ENCODE measurements at regions not wholly inside any gene's neighbourhood (a gene's known extent, or its start where the extent isn't known, plus 50 kb on each side); places are given as distances from the start of the nearest gene placed in this dataset.

DNA sequence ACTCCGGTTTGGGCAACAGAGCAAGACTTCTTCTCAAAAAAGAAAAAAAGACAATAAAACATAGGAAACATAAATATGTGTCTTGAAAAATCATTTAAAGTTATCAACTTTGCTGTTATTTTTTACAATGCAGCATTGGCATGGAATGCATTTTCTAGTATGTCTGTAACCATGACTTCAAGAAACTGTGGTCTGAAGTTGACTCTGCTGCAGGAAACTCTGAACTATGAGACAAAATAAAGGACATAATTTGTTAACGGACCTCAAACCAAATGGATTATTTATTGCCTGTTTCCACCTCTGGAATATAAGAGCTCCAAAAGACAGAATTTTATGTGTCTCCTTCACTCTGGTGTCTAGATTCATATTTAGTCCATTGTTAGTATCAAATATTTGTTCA, 79.1 kb downstream of the TRIB2 start:
- Histone ChIP-seq H3K27ac (ENCODE audit: low read depth, low read length) (no peak overlapping the region), H3K27me3 (ENCODE audit: control insufficient read depth in 5 of 5, insufficient read depth in 4 of 5, low read length in 5 of 5) (no peaks in the 10 kb centered on the region), H3K9me3 (ENCODE audit: control insufficient read depth in 5 of 5, low read length in 5 of 5) (no peaks in the 10 kb centered on the region), H3K4me3 (ENCODE audit: low read depth in 1 of 5, low read length in 5 of 5) (no peak overlapping the region), H3K36me3 (ENCODE audit: control insufficient read depth in 5 of 5, insufficient read depth in 5 of 5, low read length in 5 of 5) (no peaks in the 10 kb centered on the region), H3K9ac (ENCODE audit: low read length in 5 of 5) (no peak overlapping the region), H3K4me1 (ENCODE audit: control insufficient read depth in 5 of 5, insufficient read depth in 5 of 5, low read length in 5 of 5) (peaks cover 0 to 18% (median 6%) of the 10 kb centered on the region in 5 donors)

DNA sequence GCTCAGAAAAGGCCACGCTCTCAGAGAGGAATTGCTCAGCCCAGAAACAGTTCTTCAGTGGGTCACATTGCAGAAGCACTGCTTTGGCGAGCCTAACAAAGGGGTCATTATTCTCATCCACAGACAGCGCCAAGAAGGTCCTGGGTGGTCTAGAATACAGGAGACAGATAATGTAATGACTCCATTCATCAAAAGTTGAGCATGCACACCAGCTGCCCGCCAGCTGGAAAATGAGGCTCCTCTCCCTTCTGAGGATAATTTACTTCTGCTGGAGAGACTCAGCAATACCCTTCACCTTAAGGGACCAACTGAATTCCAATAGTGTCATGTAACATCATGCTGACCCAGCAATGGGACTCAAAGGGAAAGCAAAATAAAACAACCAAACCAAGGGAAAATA, 79.9 kb downstream of the TRIB2 start:
- Histone ChIP-seq H3K36me3 (ENCODE audit: control insufficient read depth in 5 of 5, insufficient read depth in 5 of 5, low read length in 5 of 5) (no peaks in the 10 kb centered on the region), H3K4me1 (ENCODE audit: control insufficient read depth in 5 of 5, insufficient read depth in 5 of 5, low read length in 5 of 5) (peaks cover 0 to 18% (median 6%) of the 10 kb centered on the region in 5 donors), H3K9me3 (ENCODE audit: control insufficient read depth in 5 of 5, low read length in 5 of 5) (peaks cover 0 to 7% (median 2%) of the 10 kb centered on the region in 5 donors), H3K4me3 (ENCODE audit: low read depth in 1 of 5, low read length in 5 of 5) (no peak overlapping the region), H3K27me3 (ENCODE audit: control insufficient read depth in 5 of 5, insufficient read depth in 4 of 5, low read length in 5 of 5) (no peaks in the 10 kb centered on the region), H3K9ac (ENCODE audit: low read length in 5 of 5) (no peak overlapping the region), H3K27ac (ENCODE audit: low read depth, low read length) (no peak overlapping the region)

DNA sequence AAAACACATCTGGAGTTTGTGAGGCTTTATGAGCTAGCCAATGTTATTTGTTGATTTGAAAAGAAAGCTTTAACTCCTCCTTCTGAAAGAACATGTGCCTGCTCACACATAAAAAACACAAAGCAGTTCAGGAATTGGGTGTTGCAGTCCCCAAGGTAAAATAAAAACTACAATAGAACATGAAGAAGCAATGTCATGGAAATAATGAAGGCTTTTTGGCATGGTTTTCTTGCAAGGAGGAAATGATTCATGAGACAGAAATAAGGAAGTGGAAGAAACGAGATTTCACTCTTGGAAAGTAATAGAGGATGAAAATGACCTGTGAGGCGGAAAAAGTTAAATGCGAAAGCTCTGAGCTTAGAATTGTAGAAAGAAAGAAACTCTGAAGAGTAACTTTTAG, 81.1 kb downstream of the TRIB2 start:
- Histone ChIP-seq H3K9ac (ENCODE audit: low read length in 5 of 5) (no peak overlapping the region), H3K36me3 (ENCODE audit: control insufficient read depth in 5 of 5, insufficient read depth in 5 of 5, low read length in 5 of 5) (no peaks in the 10 kb centered on the region), H3K4me3 (ENCODE audit: low read depth in 1 of 5, low read length in 5 of 5) (no peak overlapping the region), H3K4me1 (ENCODE audit: control insufficient read depth in 5 of 5, insufficient read depth in 5 of 5, low read length in 5 of 5) (peaks cover 0 to 18% (median 6%) of the 10 kb centered on the region in 5 donors), H3K9me3 (ENCODE audit: control insufficient read depth in 5 of 5, low read length in 5 of 5) (peaks cover 0 to 10% (median 4%) of the 10 kb centered on the region in 5 donors), H3K27ac (ENCODE audit: low read depth, low read length) (peak overlapping the region; percentile 43), H3K27me3 (ENCODE audit: control insufficient read depth in 5 of 5, insufficient read depth in 4 of 5, low read length in 5 of 5) (no peaks in the 10 kb centered on the region)

DNA sequence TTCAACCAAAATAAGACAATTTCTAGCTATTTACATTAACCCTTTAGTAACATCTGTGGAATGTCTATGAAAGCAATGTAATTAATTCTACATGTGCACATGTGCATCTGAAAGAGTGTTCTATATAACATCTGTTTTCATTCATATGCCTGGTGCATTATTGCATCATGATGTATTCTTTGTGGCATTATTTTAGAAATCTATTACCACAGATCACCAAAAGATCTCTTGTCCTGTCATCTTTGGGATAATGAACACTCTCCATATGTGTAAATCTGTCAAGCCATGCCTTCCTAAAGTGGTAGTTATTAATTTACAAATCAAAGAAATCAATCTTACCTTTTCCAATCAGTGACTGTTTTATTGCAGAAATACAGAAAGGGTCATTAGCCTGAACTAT, 86.9 kb downstream of the TRIB2 start:
- Histone ChIP-seq H3K27ac (ENCODE audit: low read depth, low read length) (no peak overlapping the region), H3K4me3 (ENCODE audit: low read depth in 1 of 5, low read length in 5 of 5) (no peak overlapping the region), H3K9me3 (ENCODE audit: control insufficient read depth in 5 of 5, low read length in 5 of 5) (peaks cover 0 to 10% (median 4%) of the 10 kb centered on the region in 5 donors), H3K9ac (ENCODE audit: low read length in 5 of 5) (no peak overlapping the region), H3K27me3 (ENCODE audit: control insufficient read depth in 5 of 5, insufficient read depth in 4 of 5, low read length in 5 of 5) (no peaks in the 10 kb centered on the region), H3K36me3 (ENCODE audit: control insufficient read depth in 5 of 5, insufficient read depth in 5 of 5, low read length in 5 of 5) (no peaks in the 10 kb centered on the region), H3K4me1 (ENCODE audit: control insufficient read depth in 5 of 5, insufficient read depth in 5 of 5, low read length in 5 of 5) (peaks cover 0 to 26% (median 10%) of the 10 kb centered on the region in 5 donors)

DNA sequence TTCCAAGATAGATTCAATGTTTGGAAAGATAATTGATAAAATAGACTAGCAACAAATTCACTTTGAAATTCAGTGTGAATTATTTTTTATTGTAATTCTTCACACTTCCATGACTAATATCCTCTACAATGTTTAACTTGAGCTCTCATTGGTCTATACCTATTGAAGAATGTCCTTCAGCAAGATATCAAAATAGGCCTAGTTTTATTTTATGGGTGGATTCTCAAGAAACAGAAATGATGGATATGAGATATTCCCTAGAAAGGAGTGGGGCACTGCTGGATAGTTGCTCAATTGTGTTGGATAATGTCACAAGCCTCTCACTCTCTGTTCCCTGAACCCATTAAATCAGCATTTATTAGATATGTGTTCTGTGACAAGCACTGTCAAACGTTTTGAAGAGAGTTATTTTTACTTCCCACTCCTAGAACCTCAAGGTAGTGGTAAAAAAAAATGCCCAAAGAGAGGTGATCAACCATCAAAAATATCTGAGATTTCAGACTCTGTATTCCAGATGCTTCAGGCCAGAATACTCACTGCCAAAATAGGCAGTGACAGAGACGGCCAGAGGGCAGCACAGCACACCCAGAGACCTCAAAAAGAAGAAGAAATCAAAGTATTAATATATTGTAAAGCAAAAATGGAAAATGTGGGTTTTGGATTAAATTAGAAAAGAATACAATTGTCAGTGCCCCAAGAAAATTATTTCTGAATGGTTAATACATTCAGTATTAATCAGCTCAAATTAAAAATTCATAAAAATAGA, 87.5 kb downstream of the TRIB2 start:
- Histone ChIP-seq H3K9ac (ENCODE audit: low read length in 5 of 5) (no peak overlapping the region), H3K27ac (ENCODE audit: low read depth, low read length) (no peak overlapping the region), H3K36me3 (ENCODE audit: control insufficient read depth in 5 of 5, insufficient read depth in 5 of 5, low read length in 5 of 5) (no peaks in the 10 kb centered on the region), H3K27me3 (ENCODE audit: control insufficient read depth in 5 of 5, insufficient read depth in 4 of 5, low read length in 5 of 5) (no peaks in the 10 kb centered on the region), H3K4me3 (ENCODE audit: low read depth in 1 of 5, low read length in 5 of 5) (no peak overlapping the region), H3K4me1 (ENCODE audit: control insufficient read depth in 5 of 5, insufficient read depth in 5 of 5, low read length in 5 of 5) (peaks cover under 1 to 32% (median 12%) of the 10 kb centered on the region in 5 donors), H3K9me3 (ENCODE audit: control insufficient read depth in 5 of 5, low read length in 5 of 5) (peaks cover 0 to 10% (median 4%) of the 10 kb centered on the region in 5 donors)

DNA sequence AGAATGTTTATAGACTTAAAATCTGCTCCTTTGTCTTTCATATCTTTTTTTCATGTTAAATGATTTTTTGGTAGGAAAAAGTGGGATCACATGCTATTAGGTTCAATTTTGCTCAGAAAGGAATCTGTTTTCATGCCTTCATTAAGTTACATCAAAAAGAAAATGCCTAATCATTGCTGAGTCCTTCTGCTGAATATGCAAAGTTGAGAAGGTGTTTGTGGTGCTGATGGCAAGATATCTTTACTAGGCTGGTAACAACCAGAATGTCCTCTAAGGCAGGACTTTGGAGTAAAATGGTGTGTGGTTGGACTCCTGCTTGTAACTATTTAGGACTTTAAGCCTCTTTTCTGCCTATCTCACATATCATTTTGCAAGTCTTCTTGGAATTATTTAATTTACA, 88.3 kb downstream of the TRIB2 start:
- Histone ChIP-seq H3K36me3 (ENCODE audit: control insufficient read depth in 5 of 5, insufficient read depth in 5 of 5, low read length in 5 of 5) (no peaks in the 10 kb centered on the region), H3K9ac (ENCODE audit: low read length in 5 of 5) (no peak overlapping the region), H3K27ac (ENCODE audit: low read depth, low read length) (no peak overlapping the region), H3K27me3 (ENCODE audit: control insufficient read depth in 5 of 5, insufficient read depth in 4 of 5, low read length in 5 of 5) (no peaks in the 10 kb centered on the region), H3K9me3 (ENCODE audit: control insufficient read depth in 5 of 5, low read length in 5 of 5) (peaks cover 0 to 10% (median 4%) of the 10 kb centered on the region in 5 donors), H3K4me3 (ENCODE audit: low read depth in 1 of 5, low read length in 5 of 5) (no peak overlapping the region), H3K4me1 (ENCODE audit: control insufficient read depth in 5 of 5, insufficient read depth in 5 of 5, low read length in 5 of 5) (peaks cover 3 to 39% (median 12%) of the 10 kb centered on the region in 5 donors)

DNA sequence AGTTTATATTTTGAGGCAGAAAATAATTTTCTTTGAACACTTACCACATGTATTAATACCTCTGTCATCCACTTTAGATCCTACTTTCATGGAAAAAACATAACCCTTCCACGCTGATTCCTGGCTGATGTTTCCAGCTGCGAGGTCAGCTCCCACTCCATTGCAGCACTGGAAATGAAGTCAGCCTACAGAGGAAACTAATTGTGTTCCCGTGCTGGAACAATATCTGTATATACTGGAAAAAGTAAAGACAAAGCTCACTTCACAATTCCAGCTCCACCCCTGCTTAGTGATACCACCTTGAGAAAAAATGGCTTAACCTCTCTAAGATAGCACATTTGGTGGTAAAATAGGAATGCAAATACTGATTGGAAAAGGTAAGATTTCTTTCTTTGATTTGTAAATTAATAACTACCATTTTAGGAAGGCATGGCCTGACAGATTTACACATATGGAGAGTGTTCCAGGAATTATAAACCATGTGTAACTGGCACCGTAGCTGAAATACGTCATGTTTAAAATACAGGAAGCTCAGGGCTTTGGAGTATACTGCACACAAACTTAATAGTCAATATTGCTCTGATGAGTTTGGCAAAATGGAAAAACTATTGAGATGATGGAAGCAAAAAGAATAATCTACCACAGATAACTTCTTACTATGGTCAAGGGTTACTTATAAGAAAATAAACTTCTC, 90.0 kb downstream of the TRIB2 start:
- H3K9ac ChIP-seq (ENCODE audit: low read length in 5 of 5) = no peak overlapping the region
- H3K9me3 ChIP-seq (ENCODE audit: control insufficient read depth in 5 of 5, low read length in 5 of 5) = peaks cover 0 to 7% (median 0%) of the 10 kb centered on the region in 5 donors
- no peaks in the 10 kb centered on the region for H3K27me3 ChIP-seq (ENCODE audit: control insufficient read depth in 5 of 5, insufficient read depth in 4 of 5, low read length in 5 of 5)
- H3K27ac ChIP-seq (ENCODE audit: low read depth, low read length) = no peak overlapping the region
- H3K4me3 ChIP-seq (ENCODE audit: low read depth in 1 of 5, low read length in 5 of 5) = no peak overlapping the region
- H3K4me1 ChIP-seq (ENCODE audit: control insufficient read depth in 5 of 5, insufficient read depth in 5 of 5, low read length in 5 of 5) = peaks cover 3 to 40% (median 12%) of the 10 kb centered on the region in 5 donors
- no peaks in the 10 kb centered on the region for H3K36me3 ChIP-seq (ENCODE audit: control insufficient read depth in 5 of 5, insufficient read depth in 5 of 5, low read length in 5 of 5)

DNA sequence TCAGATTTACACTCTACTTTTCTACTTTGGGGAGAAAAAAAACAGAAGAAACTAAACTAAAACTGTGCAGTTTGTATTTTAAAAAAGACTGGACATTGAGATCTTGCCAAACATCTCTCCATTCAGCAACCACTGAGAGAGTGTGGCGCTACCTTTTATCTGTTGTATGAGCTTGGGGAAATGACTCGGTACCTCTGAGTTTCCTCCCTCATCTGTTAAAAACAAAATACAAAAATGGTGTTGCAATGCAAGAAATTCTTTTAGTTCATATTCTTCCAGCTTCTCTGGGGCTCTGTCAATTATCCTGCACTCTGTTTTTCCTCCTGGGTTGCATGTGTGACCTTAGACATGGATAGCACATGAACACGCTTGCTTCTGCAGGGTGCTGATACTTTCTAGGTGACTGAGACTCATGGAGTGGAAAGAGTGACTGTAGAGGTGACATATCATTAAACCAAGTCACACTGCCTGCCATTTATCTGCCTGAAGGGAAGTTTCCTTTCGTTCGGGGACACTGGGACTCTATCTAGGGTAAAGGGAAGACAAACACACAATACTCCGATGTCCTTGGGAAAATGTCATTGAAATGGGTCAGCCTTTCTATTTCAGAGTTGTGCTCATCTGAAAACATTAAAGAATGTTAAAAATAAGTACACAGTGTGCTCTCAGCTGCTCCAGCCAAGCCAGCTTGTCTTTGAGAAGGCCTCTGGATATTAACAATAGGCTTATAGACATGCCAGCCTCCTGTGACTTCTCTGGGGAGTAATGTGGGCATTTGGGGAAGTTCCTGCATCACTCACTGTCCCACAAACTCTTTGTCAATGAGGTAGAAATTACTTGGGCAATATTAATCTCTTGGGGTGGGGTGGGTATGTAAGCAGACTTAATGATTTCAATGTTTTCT, 91.4 kb downstream of the TRIB2 start:
- Histone ChIP-seq H3K9me3 (ENCODE audit: control insufficient read depth in 5 of 5, low read length in 5 of 5) (no peaks in the 10 kb centered on the region), H3K27ac (ENCODE audit: low read depth, low read length) (peak overlapping the region; percentile 68), H3K4me3 (ENCODE audit: low read depth in 1 of 5, low read length in 5 of 5) (no peak overlapping the region), H3K9ac (ENCODE audit: low read length in 5 of 5) (no peak overlapping the region), H3K4me1 (ENCODE audit: control insufficient read depth in 5 of 5, insufficient read depth in 5 of 5, low read length in 5 of 5) (peaks cover 3 to 40% (median 12%) of the 10 kb centered on the region in 5 donors), H3K27me3 (ENCODE audit: control insufficient read depth in 5 of 5, insufficient read depth in 4 of 5, low read length in 5 of 5) (no peaks in the 10 kb centered on the region), H3K36me3 (ENCODE audit: control insufficient read depth in 5 of 5, insufficient read depth in 5 of 5, low read length in 5 of 5) (no peaks in the 10 kb centered on the region)

DNA sequence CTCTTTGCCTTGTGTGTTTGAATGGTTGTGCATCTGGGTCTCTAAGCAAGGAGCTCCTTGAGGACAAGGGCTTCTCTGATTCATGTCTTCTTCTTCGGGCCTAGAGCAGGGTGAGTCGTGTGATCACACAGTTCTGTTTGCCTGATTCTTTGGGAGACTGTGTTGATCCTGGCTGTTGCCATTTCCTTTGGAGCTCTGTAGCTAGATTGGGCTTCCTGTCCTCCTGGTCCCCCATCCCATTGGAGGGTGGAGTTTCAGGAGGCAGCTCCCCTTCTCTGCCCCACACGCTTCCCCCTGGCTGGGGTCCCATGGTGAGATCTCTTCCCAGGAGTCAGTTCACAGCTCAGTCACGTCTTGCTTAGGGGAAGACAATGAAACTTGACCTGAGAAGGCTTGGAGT, 92.8 kb downstream of the TRIB2 start:
- Histone ChIP-seq H3K36me3 (ENCODE audit: control insufficient read depth in 5 of 5, insufficient read depth in 5 of 5, low read length in 5 of 5) (no peaks in the 10 kb centered on the region), H3K9ac (ENCODE audit: low read length in 5 of 5) (no peak overlapping the region), H3K27ac (ENCODE audit: low read depth, low read length) (peak overlapping the region; percentile 68), H3K9me3 (ENCODE audit: control insufficient read depth in 5 of 5, low read length in 5 of 5) (no peaks in the 10 kb centered on the region), H3K4me3 (ENCODE audit: low read depth in 1 of 5, low read length in 5 of 5) (no peak overlapping the region), H3K27me3 (ENCODE audit: control insufficient read depth in 5 of 5, insufficient read depth in 4 of 5, low read length in 5 of 5) (no peaks in the 10 kb centered on the region), H3K4me1 (ENCODE audit: control insufficient read depth in 5 of 5, insufficient read depth in 5 of 5, low read length in 5 of 5) (peaks cover 3 to 40% (median 12%) of the 10 kb centered on the region in 5 donors)
